NCI-H345 (cell line): ENCODE measurements at regions not wholly inside any gene's neighbourhood (a gene's known extent, or its start where the extent isn't known, plus 50 kb on each side); places are given as distances from the start of the nearest gene placed in this dataset.

Source experiments
- DNase-seq: peaks from one replicate; lab custom pipeline; 2025; lab: John Stamatoyannopoulos, UW

- no peak for DNase-seq
Observed at GRCh38 chr2:226031647-226032501, 632.4 kb downstream of the NYAP2 start.

- peak; percentile 80 for DNase-seq
Observed at GRCh38 chr2:226030788-226031646, 631.5 kb downstream of the NYAP2 start.

GRCh38 chr2:226030369-226030768 lies 630.9 kb downstream of the NYAP2 start:
- DNase-seq: no peak

GRCh38 chr2:226023946-226024345 lies 624.4 kb downstream of the NYAP2 start:
- no peak for DNase-seq

GRCh38 chr2:226023383-226023782 lies 623.9 kb downstream of the NYAP2 start:
- DNase-seq: no peak

- DNase-seq: no peak
Observed at GRCh38 chr2:226020956-226021355, 621.4 kb downstream of the NYAP2 start.

GRCh38 chr2:226020176-226020575 lies 620.7 kb downstream of the NYAP2 start:
- DNase-seq: no peak

GRCh38 chr2:226018641-226019040 lies 619.1 kb downstream of the NYAP2 start:
- no peak for DNase-seq

- DNase-seq: no peak
Observed at GRCh38 chr2:226017537-226017936, 618.0 kb downstream of the NYAP2 start.

GRCh38 chr2:226017107-226017506 lies 617.6 kb downstream of the NYAP2 start:
- no peak for DNase-seq

- no peak for DNase-seq
Observed at GRCh38 chr2:226011716-226012450, 612.4 kb downstream of the NYAP2 start.

- no peak for DNase-seq
Observed at GRCh38 chr2:226002438-226002837, 602.9 kb downstream of the NYAP2 start.

- DNase-seq: no peak
Observed at GRCh38 chr2:226001716-226002115, 602.2 kb downstream of the NYAP2 start.

GRCh38 chr2:225999692-226000091 lies 600.2 kb downstream of the NYAP2 start:
- DNase-seq: no peak

- no peak for DNase-seq
Observed at GRCh38 chr2:225998653-225999052, 599.1 kb downstream of the NYAP2 start.

GRCh38 chr2:225998116-225998515 lies 598.6 kb downstream of the NYAP2 start:
- DNase-seq: no peak

GRCh38 chr2:225996462-225996828 lies 596.9 kb downstream of the NYAP2 start:
- DNase-seq: no peak

- no peak for DNase-seq
Observed at GRCh38 chr2:225995796-225996461, 596.4 kb downstream of the NYAP2 start.

GRCh38 chr2:225994748-225995405 lies 595.4 kb downstream of the NYAP2 start:
- no peak for DNase-seq

GRCh38 chr2:225993430-225993829 lies 593.9 kb downstream of the NYAP2 start:
- DNase-seq: no peak

- no peak for DNase-seq
Observed at GRCh38 chr2:225989809-225990208, 590.3 kb downstream of the NYAP2 start.
